ENCODE measurements at regions not wholly inside any gene's neighbourhood (a gene's known extent, or its start where the extent isn't known, plus 50 kb on each side); places are given as distances from the start of the nearest gene placed in this dataset.

- TF ChIP-seq CTCF (IDR thresholded peaks at IDR 0.05) (no peak), POLR2A (IDR thresholded peaks at IDR 0.05) (no peak)
Measured at GRCh38 chr3:159892171-159892795, 96.4 kb upstream of the IL12A start.
